ENCODE measurements at regions not wholly inside any gene's neighbourhood (a gene's known extent, or its start where the extent isn't known, plus 50 kb on each side); places are given as distances from the start of the nearest gene placed in this dataset.

- no peak for DNase-seq (ENCODE audit: extremely low spot score)
- ChIA-PET POLR2A (no interaction called here), CTCF (interaction anchor here (0.9 to 3.0 kb wide), 6 partner anchors 9 to 29 kb away, joined by 3 to 13 read pairs (median 4); no protein-coding TSS in a partner anchor)
- TF ChIP-seq, protein P1, sequence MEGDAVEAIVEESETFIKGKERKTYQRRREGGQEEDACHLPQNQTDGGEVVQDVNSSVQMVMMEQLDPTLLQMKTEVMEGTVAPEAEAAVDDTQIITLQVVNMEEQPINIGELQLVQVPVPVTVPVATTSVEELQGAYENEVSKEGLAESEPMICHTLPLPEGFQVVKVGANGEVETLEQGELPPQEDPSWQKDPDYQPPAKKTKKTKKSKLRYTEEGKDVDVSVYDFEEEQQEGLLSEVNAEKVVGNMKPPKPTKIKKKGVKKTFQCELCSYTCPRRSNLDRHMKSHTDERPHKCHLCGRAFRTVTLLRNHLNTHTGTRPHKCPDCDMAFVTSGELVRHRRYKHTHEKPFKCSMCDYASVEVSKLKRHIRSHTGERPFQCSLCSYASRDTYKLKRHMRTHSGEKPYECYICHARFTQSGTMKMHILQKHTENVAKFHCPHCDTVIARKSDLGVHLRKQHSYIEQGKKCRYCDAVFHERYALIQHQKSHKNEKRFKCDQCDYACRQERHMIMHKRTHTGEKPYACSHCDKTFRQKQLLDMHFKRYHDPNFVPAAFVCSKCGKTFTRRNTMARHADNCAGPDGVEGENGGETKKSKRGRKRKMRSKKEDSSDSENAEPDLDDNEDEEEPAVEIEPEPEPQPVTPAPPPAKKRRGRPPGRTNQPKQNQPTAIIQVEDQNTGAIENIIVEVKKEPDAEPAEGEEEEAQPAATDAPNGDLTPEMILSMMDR (IDR thresholded peaks at IDR 0.05; ENCODE audit: control extremely low read depth, extremely low read depth, low read depth, missing control alignments) = no peak
These were observed 461.7 kb upstream of the CADM1 start for GRCh38 chr11:115965767-115966504.

DNA sequence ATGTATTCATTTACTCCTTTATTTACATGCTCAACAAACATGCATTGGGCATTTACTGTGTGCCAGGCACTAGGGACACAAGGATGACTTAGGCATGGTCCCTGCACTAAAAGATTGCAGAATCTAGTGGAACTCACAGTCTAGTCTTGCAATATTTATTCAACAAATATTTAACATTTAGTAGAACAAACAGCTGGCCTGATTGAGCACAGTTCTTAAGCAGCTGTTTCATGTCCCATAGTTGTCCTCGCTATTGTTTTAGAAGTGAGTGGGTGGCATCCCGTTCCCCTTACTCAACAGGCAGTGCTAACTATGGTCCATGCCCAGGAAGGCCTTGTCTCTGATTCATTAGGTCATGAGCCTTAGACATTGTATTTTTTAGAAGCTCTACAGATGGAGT lies 459.9 kb upstream of the CADM1 start:
- CTCF ChIA-PET = interaction anchor here (1.2 to 3.0 kb wide), 2 partner anchors 13 to 26 kb away, joined by 3 to 13 read pairs; no protein-coding TSS in a partner anchor
- POLR2A ChIA-PET = no interaction called here
- TF ChIP-seq, protein P1 (IDR thresholded peaks at IDR 0.05; ENCODE audit: control extremely low read depth, extremely low read depth, low read depth, missing control alignments) = no peak
- no peak for DNase-seq (ENCODE audit: extremely low spot score)

DNA sequence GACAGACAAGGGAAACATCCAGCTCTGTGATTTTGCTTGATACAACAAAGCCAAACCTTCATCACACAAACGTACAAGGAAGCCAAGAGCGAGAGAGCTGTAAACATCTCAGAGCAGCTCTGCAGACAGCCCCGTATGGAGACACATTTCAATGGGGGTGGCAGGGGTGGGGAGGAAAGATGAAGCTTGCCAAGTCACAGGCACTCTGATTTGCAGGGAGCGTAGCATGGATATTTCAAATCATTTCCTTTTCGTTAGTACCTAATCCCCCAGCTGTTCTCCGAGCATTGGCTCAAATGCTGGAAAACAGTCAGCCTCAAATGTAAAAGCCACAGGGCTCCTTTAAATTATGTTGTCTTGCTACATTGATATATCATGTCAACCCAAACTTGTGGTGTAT lies 458.9 kb upstream of the CADM1 start:
- DNase-seq (ENCODE audit: extremely low spot score) = no peak
- TF ChIP-seq, protein P1 (IDR thresholded peaks at IDR 0.05; ENCODE audit: control extremely low read depth, extremely low read depth, low read depth, missing control alignments) = no peak
- CTCF ChIA-PET = interaction anchor here (1.0 to 3.0 kb wide), 3 partner anchors 12 to 27 kb away, joined by 3 to 13 read pairs (median 5); no protein-coding TSS in a partner anchor
- POLR2A ChIA-PET = no interaction called here

GRCh38 chr11:115961159-115962003 lies 457.2 kb upstream of the CADM1 start:
- TF ChIP-seq, protein P1 (IDR thresholded peaks at IDR 0.05; ENCODE audit: control extremely low read depth, extremely low read depth, low read depth, missing control alignments) = no peak
- CTCF ChIA-PET = interaction anchor here (1.3 to 2.7 kb wide), 6 partner anchors 12 to 27 kb away, joined by 3 to 11 read pairs (median 6); no protein-coding TSS in a partner anchor
- DNase-seq (ENCODE audit: extremely low spot score) = no peak
- POLR2A ChIA-PET = no interaction called here

DNA sequence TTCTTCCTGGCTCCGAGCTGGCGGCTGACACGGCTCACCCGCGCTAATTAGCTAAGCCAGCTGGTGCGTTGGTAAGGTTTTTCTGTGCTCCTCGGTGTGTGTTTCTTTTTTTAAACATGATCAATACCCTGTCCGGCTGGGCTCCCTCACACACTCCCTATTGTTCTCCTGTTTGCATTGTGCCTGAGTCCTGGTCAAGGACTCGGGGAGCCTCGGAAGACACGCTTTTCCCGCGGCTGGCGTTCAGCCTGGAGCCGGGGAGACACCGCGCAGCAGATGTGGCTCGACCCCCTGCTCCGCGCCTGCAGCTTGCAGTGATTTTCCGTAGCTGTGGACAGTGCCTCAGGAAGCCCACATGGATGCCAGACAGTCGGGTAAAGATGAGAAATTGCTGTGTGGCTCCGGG lies 454.9 kb upstream of the CADM1 start:
- no peak for DNase-seq (ENCODE audit: extremely low spot score)
- ChIA-PET CTCF (interaction anchor here (1.6 to 2.1 kb wide), 4 partner anchors 14 to 29 kb away, joined by 4 to 6 read pairs (median 5); no protein-coding TSS in a partner anchor), POLR2A (no interaction called here)
- TF ChIP-seq, protein P1 (IDR thresholded peaks at IDR 0.05; ENCODE audit: control extremely low read depth, extremely low read depth, low read depth, missing control alignments) = no peak

All from GM10248 (cell line).